OCI-M1 (cell line): ENCODE measurements at regions not wholly inside any gene's neighbourhood (a gene's known extent, or its start where the extent isn't known, plus 50 kb on each side); places are given as distances from the start of the nearest gene placed in this dataset.
A peak's percentile ranks its signal among the peaks of the same experiment; 100 is the strongest.
"Not testable (repeated sequence)": the region's sequence is repeated elsewhere in the genome, so short reads cannot be mapped to it uniquely, and the experiment has no call there.

Experiments
- DNase-seq: peaks from one replicate; lab custom pipeline; 2025; lab: John Stamatoyannopoulos, UW

GRCh38 chr2:160583813-160584537 lies 90.4 kb upstream of the RBMS1 start:
- no peak for DNase-seq

- DNase-seq: no peak
These were observed 91.4 kb upstream of the RBMS1 start for GRCh38 chr2:160584972-160585494.

- no peak for DNase-seq
These were observed 97.1 kb upstream of the RBMS1 start for GRCh38 chr2:160590664-160591063.

- DNase-seq: no peak
These were observed 98.8 kb upstream of the RBMS1 start for GRCh38 chr2:160592401-160592800.

- no peak for DNase-seq
These were observed 99.4 kb upstream of the RBMS1 start for GRCh38 chr2:160592993-160593392.

- no peak for DNase-seq
These were observed 102.8 kb upstream of the RBMS1 start for GRCh38 chr2:160596441-160596840.

GRCh38 chr2:160600437-160600836 lies 106.8 kb upstream of the RBMS1 start:
- not testable (repeated sequence) for DNase-seq

- no peak for DNase-seq
These were observed 108.5 kb upstream of the RBMS1 start for GRCh38 chr2:160602073-160602472.

- no peak for DNase-seq
These were observed 110.3 kb upstream of the RBMS1 start for GRCh38 chr2:160603771-160604510.

- no peak for DNase-seq
These were observed 112.7 kb upstream of the RBMS1 start for GRCh38 chr2:160606341-160606740.

GRCh38 chr2:160608599-160608998 lies 115.0 kb upstream of the RBMS1 start:
- DNase-seq: no peak

GRCh38 chr2:160609346-160609745 lies 115.7 kb upstream of the RBMS1 start:
- DNase-seq: no peak

- no peak for DNase-seq
These were observed 116.4 kb upstream of the RBMS1 start for GRCh38 chr2:160610041-160610440.

- DNase-seq: no peak
These were observed 118.8 kb upstream of the RBMS1 start for GRCh38 chr2:160612266-160612856.

- no peak for DNase-seq
These were observed 120.0 kb upstream of the RBMS1 start for GRCh38 chr2:160613466-160614153.

- DNase-seq: no peak
These were observed 120.8 kb upstream of the RBMS1 start for GRCh38 chr2:160614391-160614790.

GRCh38 chr2:160615706-160616105 lies 122.1 kb upstream of the RBMS1 start:
- no peak for DNase-seq

- DNase-seq: no peak
These were observed 122.5 kb upstream of the RBMS1 start for GRCh38 chr2:160616149-160616548.

GRCh38 chr2:160621748-160622147 lies 128.1 kb upstream of the RBMS1 start:
- no peak for DNase-seq

GRCh38 chr2:160628020-160628637 lies 134.5 kb upstream of the RBMS1 start:
- DNase-seq: peak; percentile 2

GRCh38 chr2:160628811-160629210 lies 135.2 kb upstream of the RBMS1 start:
- DNase-seq: no peak
